ENCODE measurements at regions not wholly inside any gene's neighbourhood (a gene's known extent, or its start where the extent isn't known, plus 50 kb on each side); places are given as distances from the start of the nearest gene placed in this dataset.
A peak's percentile ranks its signal among the peaks of the same experiment; 100 is the strongest.
"Not testable (repeated sequence)": the region's sequence is repeated elsewhere in the genome, so short reads cannot be mapped to it uniquely, and the experiment has no call there.

- H3K4me1 ChIP-seq; H3K27ac ChIP-seq; H3K4me3 ChIP-seq; H3K36me3 ChIP-seq; DNase-seq; ATAC-seq (ENCODE audit: low FRiP score in 2 of 2); H3K9me3 ChIP-seq; H3K27me3 ChIP-seq: not testable (repeated sequence)
- 93 to 96% methylated on average over 6 of the region's 6 CpGs for WGBS, 2 donors
Observed at GRCh38 chr9:78172610-78173009, 63.3 kb upstream of the CEP78 start.

- TF ChIP-seq EP300 (IDR thresholded peaks at IDR 0.05) (no peak), POLR2A (IDR thresholded peaks at IDR 0.05) (no peak), POLR2AphosphoS5 (IDR thresholded peaks at IDR 0.05) (no peak), CTCF (IDR thresholded peaks at IDR 0.05) (no peak)
- ATAC-seq (ENCODE audit: low FRiP score in 2 of 2) (no peak), DNase-seq (no peak)
- WGBS, 2 donors, result 88 to 90% methylated on average over 1 of the region's 1 CpG
- no peak overlapping the region for H3K27ac ChIP-seq
- H3K36me3 ChIP-seq, result no peaks in the 10 kb centered on the region
- H3K4me1 ChIP-seq, result no peaks in the 10 kb centered on the region
- no peaks in the 10 kb centered on the region for H3K9me3 ChIP-seq
- no peak overlapping the region for H3K4me3 ChIP-seq
- H3K27me3 ChIP-seq, result no peaks in the 10 kb centered on the region
Observed at GRCh38 chr9:78171651-78172050, 64.2 kb upstream of the CEP78 start.

GRCh38 chr9:78169125-78169524 is 66.8 kb upstream of the CEP78 start:
- Histone ChIP-seq H3K4me1 (no peaks in the 10 kb centered on the region), H3K4me3 (no peak overlapping the region), H3K27ac (no peak overlapping the region), H3K27me3 (no peaks in the 10 kb centered on the region), H3K36me3 (no peaks in the 10 kb centered on the region), H3K9me3 (no peaks in the 10 kb centered on the region)
- no peak for TF ChIP-seq EP300 (IDR thresholded peaks at IDR 0.05)
- no peak for TF ChIP-seq POLR2A (IDR thresholded peaks at IDR 0.05)
- no peak for TF ChIP-seq POLR2AphosphoS5 (IDR thresholded peaks at IDR 0.05)
- TF ChIP-seq CTCF (IDR thresholded peaks at IDR 0.05), result no peak
- no peak for DNase-seq
- ATAC-seq (ENCODE audit: low FRiP score in 2 of 2), result no peak
- WGBS, 2 donors, result 92 to 97% methylated on average over 6 of the region's 6 CpGs

- Histone ChIP-seq H3K9me3 (no peaks in the 10 kb centered on the region), H3K4me3 (no peak overlapping the region), H3K27ac (no peak overlapping the region), H3K4me1 (no peaks in the 10 kb centered on the region), H3K27me3 (no peaks in the 10 kb centered on the region), H3K36me3 (no peaks in the 10 kb centered on the region)
- ATAC-seq (ENCODE audit: low FRiP score in 2 of 2) (peak in 1 of 2 donors; percentile 79), DNase-seq (peak in 1 of 2 donors; percentile 51)
- TF ChIP-seq CTCF (IDR thresholded peaks at IDR 0.05), result no peak
- no peak for TF ChIP-seq POLR2AphosphoS5 (IDR thresholded peaks at IDR 0.05)
- TF ChIP-seq POLR2A (IDR thresholded peaks at IDR 0.05), result no peak
- no peak for TF ChIP-seq EP300 (IDR thresholded peaks at IDR 0.05)
- 19 to 46% methylated on average over 2 of the region's 2 CpGs for WGBS, 2 donors
Observed at GRCh38 chr9:78167356-78167755, 68.5 kb upstream of the CEP78 start.

- no peak overlapping the region for H3K4me3 ChIP-seq
- ATAC-seq (ENCODE audit: low FRiP score in 2 of 2) (no peak), DNase-seq (no peak)
- TF ChIP-seq EP300 (IDR thresholded peaks at IDR 0.05), result no peak
- no peak for TF ChIP-seq POLR2A (IDR thresholded peaks at IDR 0.05)
- no peak for TF ChIP-seq CTCF (IDR thresholded peaks at IDR 0.05)
- no peak for TF ChIP-seq POLR2AphosphoS5 (IDR thresholded peaks at IDR 0.05)
- WGBS, 2 donors, result 85 to 89% methylated on average over 2 of the region's 2 CpGs
- no peaks in the 10 kb centered on the region for H3K4me1 ChIP-seq
- no peaks in the 10 kb centered on the region for H3K36me3 ChIP-seq
- H3K27me3 ChIP-seq, result no peaks in the 10 kb centered on the region
- H3K9me3 ChIP-seq, result no peaks in the 10 kb centered on the region
- no peak overlapping the region for H3K27ac ChIP-seq
Observed at GRCh38 chr9:78163834-78164233, 72.0 kb upstream of the CEP78 start.
